CD4-positive, alpha-beta T cell (primary cell): ENCODE measurements at regions not wholly inside any gene's neighbourhood (a gene's known extent, or its start where the extent isn't known, plus 50 kb on each side); places are given as distances from the start of the nearest gene placed in this dataset.
"Not testable (repeated sequence)": the region's sequence is repeated elsewhere in the genome, so short reads cannot be mapped to it uniquely, and the experiment has no call there.

Experiments used
- ATAC-seq: fragments of 200-7000 bp; cut with Tn5 transposase; one replicate; pipeline ENCODE4 v1.10.0; 2022; ENCODE audit warnings: mild to moderate bottlenecking; ENCODE audit not compliant: poor library complexity
- CTCF ChIA-PET: fragments of 350-600 bp; sonication (Branson Sonifier 250); formaldehyde crosslinking; loops from one replicate; lab custom pipeline; 2021; ENCODE audit warnings: antibody characterized with exemption, inconsistent platforms; lab: Charles Lee
- POLR2A ChIA-PET: fragments of 350-600 bp; sonication (Branson Sonifier 250); formaldehyde crosslinking; loops from one replicate; lab custom pipeline; 2021; ENCODE audit warnings: antibody characterized with exemption, inconsistent platforms; lab: Charles Lee
- DNase-seq, 14 experiments: peaks; one replicate each; pipeline ENCODE4 v3.0.0-alpha.2; 2013 to 2020; ENCODE audit warnings: mixed read lengths in 2 of 14
- H3K27ac ChIP-seq, 2 donors: one replicate each; pipeline versions ENCODE4 v1.5.1 to v1.7.0; 2013; ENCODE audit warnings: low read length in 2 of 2, low read depth in 1 of 2, mild to moderate bottlenecking in 1 of 2
- H3K27me3 ChIP-seq, 2 experiments: 1 replicate in 1 of 2; 2 replicates in 1 of 2; pipeline versions ENCODE4 v1.6.1 to v1.7.0; 2013; ENCODE audit warnings: low read length in 2 of 2, control low read depth in 1 of 2, mild to moderate bottlenecking in 1 of 2, moderate library complexity in 1 of 2; ENCODE audit not compliant: insufficient read depth in 2 of 2, control insufficient read depth in 1 of 2
- H3K36me3 ChIP-seq: one replicate; pipeline ENCODE4 v1.6.1; 2013; ENCODE audit warnings: low read length, control low read depth; ENCODE audit not compliant: insufficient read depth
- H3K4me1 ChIP-seq: one replicate; pipeline ENCODE4 v1.6.1; 2013; ENCODE audit warnings: low read length, control low read depth; ENCODE audit not compliant: insufficient read depth
- H3K4me3 ChIP-seq: one replicate; pipeline ENCODE4 v1.5.1; 2013; ENCODE audit warnings: mild to moderate bottlenecking, low read length, moderate library complexity
- H3K9me3 ChIP-seq, 2 experiments: 1 replicate in 1 of 2; 2 replicates in 1 of 2; pipeline versions ENCODE4 v1.6.1 to v1.7.0; 2013; ENCODE audit warnings: low read length in 2 of 2, mild to moderate bottlenecking in 2 of 2, control low read depth in 1 of 2, moderate library complexity in 1 of 2; ENCODE audit not compliant: control insufficient read depth in 1 of 2, insufficient read depth in 1 of 2
- H3K27ac Mint-ChIP-seq: one replicate; pipeline ENCODE4 v1.8.0; 2020; ENCODE audit warnings: mixed read lengths
- H3K27me3 Mint-ChIP-seq: one replicate; pipeline ENCODE4 v1.8.0; 2021; ENCODE audit warnings: mixed read lengths
- H3K36me3 Mint-ChIP-seq: one replicate; pipeline ENCODE4 v1.8.0; 2021; ENCODE audit warnings: low read depth, mixed read lengths
- H3K4me1 Mint-ChIP-seq: one replicate; pipeline ENCODE4 v1.8.0; 2021; ENCODE audit warnings: low read depth, mixed read lengths
- H3K4me3 Mint-ChIP-seq: one replicate; pipeline ENCODE4 v1.8.0; 2020; ENCODE audit warnings: mild to moderate bottlenecking, mixed read lengths
- H3K9me3 Mint-ChIP-seq: one replicate; pipeline ENCODE4 v1.8.0; 2020; ENCODE audit warnings: mixed read lengths
- intact Hi-C, 2 experiments: fragments of 100-400 bp; cut with DNase I in 1 of 2; cut with micrococcal nuclease in 1 of 2; formaldehyde crosslinking; loops; one replicate each; pipeline versions ENCODE4 v1.15.1 to v1.9.0; 2023 to 2025; cut with DNase I, micrococcal nuclease
- TF ChIP-seq, protein P1 (sequence below): fragments of 200-600 bp; IDR thresholded peaks from one replicate; pipeline ENCODE4 v1.8.0; 2022; ENCODE audit warnings: antibody characterized with exemption, mild to moderate bottlenecking

DNA sequence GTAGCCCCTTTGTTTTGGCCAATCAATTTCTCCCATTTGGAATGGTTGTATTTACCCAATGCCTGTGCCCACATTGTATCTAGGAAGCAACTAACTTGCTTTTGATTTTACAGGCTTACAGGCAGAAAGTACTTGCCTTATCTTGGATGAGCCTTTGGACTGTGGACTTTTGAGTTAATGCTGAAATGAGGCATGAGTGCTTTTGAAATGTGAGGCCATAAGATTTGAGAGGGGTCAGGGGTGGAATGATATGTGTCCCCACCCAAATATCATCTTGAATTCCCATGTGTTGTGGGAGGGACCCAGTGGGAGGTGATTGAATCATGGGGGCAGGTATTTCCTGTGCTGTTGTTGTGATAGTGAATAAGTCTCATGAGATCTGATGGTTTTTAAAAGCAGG, 629.4 kb downstream of the RFPL4B start:
- H3K27me3 ChIP-seq, H3K36me3 Mint-ChIP-seq, CTCF ChIA-PET, intact Hi-C loops, H3K9me3 Mint-ChIP-seq, H3K4me3 ChIP-seq, H3K4me1 Mint-ChIP-seq, H3K27me3 Mint-ChIP-seq, DNase-seq, H3K4me3 Mint-ChIP-seq, H3K27ac ChIP-seq, H3K36me3 ChIP-seq, H3K27ac Mint-ChIP-seq, POLR2A ChIA-PET, H3K9me3 ChIP-seq, H3K4me1 ChIP-seq, ATAC-seq: not testable (repeated sequence)

DNA sequence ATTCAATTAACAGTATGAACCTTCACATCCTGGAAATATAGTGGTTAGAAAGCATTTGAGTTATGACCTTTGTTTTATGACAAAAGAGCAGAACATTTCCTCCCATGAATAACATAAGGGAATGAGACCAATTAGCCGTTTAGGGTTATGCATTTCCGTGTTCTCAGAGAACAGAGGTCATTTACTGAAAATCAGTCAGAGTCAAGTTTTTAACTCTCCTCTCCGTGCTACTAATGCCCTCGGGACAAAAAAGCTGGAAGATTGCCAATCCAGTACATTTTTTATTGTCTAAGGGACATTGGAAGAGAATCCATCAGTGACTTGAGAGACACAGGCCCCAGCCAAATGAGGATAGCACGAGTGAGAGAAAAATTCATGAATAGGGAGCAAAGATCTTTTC, 632.7 kb downstream of the RFPL4B start:
- Mint-ChIP-seq H3K4me3 (no peak overlapping the region), H3K9me3 (peaks cover 6% of the 10 kb centered on the region), H3K4me1 (no peaks in the 10 kb centered on the region), H3K27me3 (no peaks in the 10 kb centered on the region), H3K27ac (no peak overlapping the region), H3K36me3 (no peaks in the 10 kb centered on the region)
- ChIA-PET POLR2A (no interaction called here), CTCF (no interaction called here)
- no peaks in the 10 kb centered on the region for H3K4me1 ChIP-seq
- H3K36me3 ChIP-seq: no peaks in the 10 kb centered on the region
- H3K4me3 ChIP-seq: no peak overlapping the region
- H3K27ac ChIP-seq: no peak overlapping the region
- intact Hi-C loops: no loop called here
- H3K9me3 ChIP-seq: peaks cover 0 to 4% of the 10 kb centered on the region in 2 experiments
- DNase-seq (no peak), ATAC-seq (no peak)
- H3K27me3 ChIP-seq: no peaks in the 10 kb centered on the region
- TF ChIP-seq, protein P1, sequence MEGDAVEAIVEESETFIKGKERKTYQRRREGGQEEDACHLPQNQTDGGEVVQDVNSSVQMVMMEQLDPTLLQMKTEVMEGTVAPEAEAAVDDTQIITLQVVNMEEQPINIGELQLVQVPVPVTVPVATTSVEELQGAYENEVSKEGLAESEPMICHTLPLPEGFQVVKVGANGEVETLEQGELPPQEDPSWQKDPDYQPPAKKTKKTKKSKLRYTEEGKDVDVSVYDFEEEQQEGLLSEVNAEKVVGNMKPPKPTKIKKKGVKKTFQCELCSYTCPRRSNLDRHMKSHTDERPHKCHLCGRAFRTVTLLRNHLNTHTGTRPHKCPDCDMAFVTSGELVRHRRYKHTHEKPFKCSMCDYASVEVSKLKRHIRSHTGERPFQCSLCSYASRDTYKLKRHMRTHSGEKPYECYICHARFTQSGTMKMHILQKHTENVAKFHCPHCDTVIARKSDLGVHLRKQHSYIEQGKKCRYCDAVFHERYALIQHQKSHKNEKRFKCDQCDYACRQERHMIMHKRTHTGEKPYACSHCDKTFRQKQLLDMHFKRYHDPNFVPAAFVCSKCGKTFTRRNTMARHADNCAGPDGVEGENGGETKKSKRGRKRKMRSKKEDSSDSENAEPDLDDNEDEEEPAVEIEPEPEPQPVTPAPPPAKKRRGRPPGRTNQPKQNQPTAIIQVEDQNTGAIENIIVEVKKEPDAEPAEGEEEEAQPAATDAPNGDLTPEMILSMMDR: no peak

DNA sequence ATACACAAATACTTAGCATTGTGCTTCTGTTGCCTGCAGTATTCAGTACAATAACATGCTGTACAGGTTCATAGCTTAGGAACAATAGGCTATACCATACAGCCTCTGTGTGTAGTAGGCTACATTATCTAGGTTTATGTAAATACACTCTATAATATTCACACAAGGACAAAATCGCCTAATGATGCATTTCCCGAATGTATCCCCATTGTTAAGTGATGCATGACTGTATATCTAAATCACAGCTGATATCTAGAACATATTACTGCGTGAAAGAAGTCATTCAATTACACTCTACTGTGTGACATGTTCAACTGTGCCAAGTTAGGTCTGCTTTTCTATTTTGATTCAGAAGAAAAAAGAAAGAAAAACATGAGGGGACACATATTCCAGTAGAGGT, 633.5 kb downstream of the RFPL4B start:
- Histone ChIP-seq H3K4me1 (no peaks in the 10 kb centered on the region), H3K27me3 (no peaks in the 10 kb centered on the region), H3K36me3 (no peaks in the 10 kb centered on the region), H3K27ac (no peak overlapping the region), H3K9me3 (peaks cover 0 to 4% of the 10 kb centered on the region in 2 experiments), H3K4me3 (no peak overlapping the region)
- intact Hi-C loops: no loop called here
- no peaks in the 10 kb centered on the region for H3K4me1 Mint-ChIP-seq
- H3K9me3 Mint-ChIP-seq: peaks cover 2% of the 10 kb centered on the region
- ChIA-PET POLR2A (no interaction called here), CTCF (no interaction called here)
- DNase-seq (no peak), ATAC-seq (no peak)
- no peaks in the 10 kb centered on the region for H3K27me3 Mint-ChIP-seq
- no peak overlapping the region for H3K27ac Mint-ChIP-seq
- no peaks in the 10 kb centered on the region for H3K36me3 Mint-ChIP-seq
- H3K4me3 Mint-ChIP-seq: no peak overlapping the region
- TF ChIP-seq, protein P1: no peak

DNA sequence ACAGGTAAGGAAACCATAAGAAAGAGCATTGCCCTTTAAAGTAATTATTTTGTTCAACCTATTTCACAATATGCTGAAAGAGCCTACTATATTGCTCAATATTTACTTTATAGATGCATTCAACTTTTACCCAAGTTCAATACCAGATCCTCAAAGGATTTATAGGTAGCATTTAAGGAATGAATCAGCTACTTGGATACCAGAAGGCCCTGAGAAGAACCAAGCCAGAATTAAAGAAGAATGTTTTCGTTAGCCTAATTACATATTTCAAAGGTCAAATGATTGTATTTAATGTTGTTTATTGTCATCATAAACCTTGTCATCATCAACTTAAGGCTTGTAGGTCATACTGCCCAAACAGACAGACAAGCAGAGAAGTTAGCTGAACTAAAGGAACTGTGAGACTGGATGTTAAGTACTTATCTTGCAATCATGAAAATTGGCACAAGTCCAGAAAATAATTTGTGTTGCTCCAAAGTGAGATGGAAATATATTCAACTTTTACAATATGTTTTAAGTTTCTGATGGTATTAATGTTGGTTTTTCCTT, 636.7 kb downstream of the RFPL4B start:
- Mint-ChIP-seq H3K27me3 (no peaks in the 10 kb centered on the region), H3K4me1 (no peaks in the 10 kb centered on the region), H3K4me3 (no peak overlapping the region), H3K36me3 (no peaks in the 10 kb centered on the region), H3K27ac (no peak overlapping the region), H3K9me3 (peaks cover 3% of the 10 kb centered on the region)
- TF ChIP-seq, protein P1: no peak
- Histone ChIP-seq H3K4me3 (no peak overlapping the region), H3K36me3 (no peaks in the 10 kb centered on the region), H3K27me3 (no peaks in the 10 kb centered on the region), H3K4me1 (no peaks in the 10 kb centered on the region), H3K9me3 (no peaks in the 10 kb centered on the region), H3K27ac (no peak overlapping the region)
- ATAC-seq (no peak), DNase-seq (no peak)
- ChIA-PET CTCF (no interaction called here), POLR2A (no interaction called here)
- intact Hi-C loops: no loop called here
